ENCODE measurements at regions not wholly inside any gene's neighbourhood (a gene's known extent, or its start where the extent isn't known, plus 50 kb on each side); places are given as distances from the start of the nearest gene placed in this dataset.
"Not testable (repeated sequence)": the region's sequence is repeated elsewhere in the genome, so short reads cannot be mapped to it uniquely, and the experiment has no call there.

- TF ChIP-seq CTCF (IDR thresholded peaks at IDR 0.05 in 8 of 11, conservative IDR thresholded peaks at IDR 0.05 in 3 of 11) (no peak), POLR2A (IDR thresholded peaks at IDR 0.05) (no peak), POLR2AphosphoS5 (IDR thresholded peaks at IDR 0.05) (no peak)
- no peak for DNase-seq
- H3K4me1 ChIP-seq = no peaks in the 10 kb centered on the region
- intact Hi-C loops (cut with DNase I; ENCODE audit: low total_unique reads) = no loop called here
- H3K9me3 ChIP-seq = no peaks in the 10 kb centered on the region
- H3K4me3 ChIP-seq = no peak overlapping the region
- no peak overlapping the region for H3K27ac ChIP-seq
- H3K27me3 ChIP-seq (replicated peaks in 1 of 7) = no peaks in the 10 kb centered on the region
- 70 to 97% (median 78%) methylated on average over 5 of the region's 5 CpGs for WGBS, 5 donors
- H3K36me3 ChIP-seq = no peaks in the 10 kb centered on the region
Observed at GRCh38 chr6:134802426-134803058, 147.4 kb downstream of the ALDH8A1 start.

- Histone ChIP-seq H3K9me3 (peaks cover 0 to 13% (median 6%) of the 10 kb centered on the region in 8 donors), H3K36me3 (no peaks in the 10 kb centered on the region), H3K27me3 (replicated peaks in 1 of 7) (no peaks in the 10 kb centered on the region), H3K4me3 (no peak overlapping the region), H3K4me1 (no peaks in the 10 kb centered on the region), H3K27ac (no peak overlapping the region)
- 81 to 90% (median 87%) methylated on average over 7 of the region's 7 CpGs for WGBS, 5 donors
- no peak for DNase-seq
- intact Hi-C loops (cut with DNase I; ENCODE audit: low total_unique reads) = no loop called here
- TF ChIP-seq POLR2AphosphoS5 (IDR thresholded peaks at IDR 0.05) = no peak
- no peak for TF ChIP-seq POLR2A (IDR thresholded peaks at IDR 0.05)
Observed at GRCh38 chr6:134797400-134798113, 152.3 kb downstream of the ALDH8A1 start.

GRCh38 chr6:134795691-134796090 is 154.2 kb downstream of the ALDH8A1 start:
- TF ChIP-seq POLR2A (IDR thresholded peaks at IDR 0.05) (no peak), POLR2AphosphoS5 (IDR thresholded peaks at IDR 0.05) (no peak), CTCF (IDR thresholded peaks at IDR 0.05 in 8 of 11, conservative IDR thresholded peaks at IDR 0.05 in 3 of 11) (no peak)
- no peak for DNase-seq
- H3K27me3 ChIP-seq (replicated peaks in 1 of 7) = no peaks in the 10 kb centered on the region
- H3K9me3 ChIP-seq = peaks cover 0 to 32% (median 24%) of the 10 kb centered on the region in 8 donors
- no peak overlapping the region for H3K27ac ChIP-seq
- no peaks in the 10 kb centered on the region for H3K4me1 ChIP-seq
- WGBS, 5 donors = 78 to 85% (median 85%) methylated on average over 1 of the region's 1 CpG
- H3K4me3 ChIP-seq = no peak overlapping the region
- intact Hi-C loops (cut with DNase I; ENCODE audit: low total_unique reads) = no loop called here
- no peaks in the 10 kb centered on the region for H3K36me3 ChIP-seq

- H3K27me3 ChIP-seq (replicated peaks in 1 of 7) = no peaks in the 10 kb centered on the region
- WGBS, 5 donors = 90 to 100% (median 91%) methylated on average over 7 of the region's 7 CpGs
- TF ChIP-seq POLR2A (IDR thresholded peaks at IDR 0.05) = no peak
- no peak for TF ChIP-seq CTCF (IDR thresholded peaks at IDR 0.05 in 8 of 11, conservative IDR thresholded peaks at IDR 0.05 in 3 of 11)
- TF ChIP-seq POLR2AphosphoS5 (IDR thresholded peaks at IDR 0.05) = no peak
- no peak overlapping the region for H3K4me3 ChIP-seq
- H3K27ac ChIP-seq = no peak overlapping the region
- no peaks in the 10 kb centered on the region for H3K4me1 ChIP-seq
- H3K36me3 ChIP-seq = no peaks in the 10 kb centered on the region
- peaks cover 0 to 39% (median 30%) of the 10 kb centered on the region in 8 donors for H3K9me3 ChIP-seq
- no peak for DNase-seq
- intact Hi-C loops (cut with DNase I; ENCODE audit: low total_unique reads) = no loop called here
Observed at GRCh38 chr6:134795001-134795400, 154.9 kb downstream of the ALDH8A1 start.

- H3K27ac ChIP-seq; H3K36me3 ChIP-seq; intact Hi-C loops (cut with DNase I; ENCODE audit: low total_unique reads); H3K4me1 ChIP-seq; DNase-seq; H3K4me3 ChIP-seq; H3K27me3 ChIP-seq (replicated peaks in 1 of 7): not testable (repeated sequence)
- H3K9me3 ChIP-seq = peaks cover 0 to 43% (median 33%) of the 10 kb centered on the region in 8 donors
- WGBS, 5 donors = 91 to 98% (median 92%) methylated on average over 2 of the region's 2 CpGs
Observed at GRCh38 chr6:134791243-134791843, 158.6 kb downstream of the ALDH8A1 start.

All from spleen (tissue), 11 donors.